Hippocampal formation (tissue), 2 donors: ENCODE measurements at regions not wholly inside any gene's neighbourhood (a gene's known extent, or its start where the extent isn't known, plus 50 kb on each side); places are given as distances from the start of the nearest gene placed in this dataset.
"Not testable (repeated sequence)": the region's sequence is repeated elsewhere in the genome, so short reads cannot be mapped to it uniquely, and the experiment has no call there.

Experiments used
- DNase-seq, 2 donors: peaks; one replicate each; lab custom pipeline; 2025; lab: John Stamatoyannopoulos, UW

GRCh38 chr4:53959343-53960120, 104.9 kb downstream of the CHIC2 start:
- no peak for DNase-seq

DNA sequence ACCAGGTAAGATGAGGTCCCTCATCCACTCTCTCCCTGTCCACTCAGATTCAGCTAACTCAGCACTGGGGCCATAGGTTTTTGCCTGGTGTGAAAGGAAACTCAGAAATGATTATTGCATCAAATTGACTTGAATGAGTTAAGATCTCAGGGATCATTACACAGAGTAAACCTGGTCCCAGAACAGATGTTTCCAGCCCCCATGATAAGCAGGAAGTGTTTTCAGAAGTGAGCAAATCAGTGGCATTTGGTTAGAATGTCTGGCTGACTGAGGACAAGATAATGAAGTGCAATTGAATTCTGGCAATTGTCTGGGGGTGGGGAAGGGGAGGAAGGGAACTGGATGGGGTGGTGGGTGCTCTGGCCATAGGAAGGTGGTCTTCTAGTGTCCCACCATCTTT, 108.0 kb downstream of the CHIC2 start:
- no peak for DNase-seq

DNA sequence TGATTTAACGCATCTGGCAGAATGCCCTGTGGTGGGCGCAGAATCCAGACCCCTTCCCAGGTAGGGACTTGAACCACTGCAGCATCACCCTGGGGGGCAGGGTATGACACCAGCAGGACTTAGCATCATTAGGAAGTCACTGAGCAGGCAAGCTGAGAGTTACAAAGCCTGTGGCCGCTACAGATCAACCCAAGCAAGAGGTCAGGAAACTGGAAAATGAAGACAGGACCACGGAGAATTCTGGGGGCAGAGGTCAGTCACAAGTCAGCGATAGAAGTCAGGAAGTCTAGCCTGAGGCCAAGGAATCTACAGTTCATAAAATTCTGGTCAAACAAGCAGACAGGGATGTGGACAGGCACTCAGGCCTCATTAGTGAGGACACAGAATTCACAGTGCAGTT, 108.4 kb downstream of the CHIC2 start:
- DNase-seq: no peak

DNA sequence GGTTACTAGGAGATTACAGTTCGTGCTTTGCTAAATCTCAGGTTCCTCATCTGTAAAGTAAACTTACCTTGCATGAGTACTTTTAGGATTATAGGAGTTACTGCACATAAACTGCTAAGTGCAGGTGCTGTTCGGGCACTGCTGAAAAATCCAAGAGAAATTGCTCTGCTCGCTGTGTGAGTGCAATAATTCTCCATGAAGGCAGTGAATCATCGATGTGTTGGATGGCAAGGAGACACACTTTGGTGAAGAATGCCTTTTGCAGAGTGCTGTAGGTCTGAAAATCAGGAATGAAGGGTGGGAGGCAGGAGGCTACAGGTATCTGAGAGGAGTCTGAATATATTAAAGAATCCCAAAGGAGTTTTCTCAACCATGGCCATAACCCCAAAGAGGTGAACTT, 113.0 kb downstream of the CHIC2 start:
- DNase-seq: no peak

GRCh38 chr4:53943345-53944085, 120.9 kb downstream of the CHIC2 start:
- no peak for DNase-seq

DNA sequence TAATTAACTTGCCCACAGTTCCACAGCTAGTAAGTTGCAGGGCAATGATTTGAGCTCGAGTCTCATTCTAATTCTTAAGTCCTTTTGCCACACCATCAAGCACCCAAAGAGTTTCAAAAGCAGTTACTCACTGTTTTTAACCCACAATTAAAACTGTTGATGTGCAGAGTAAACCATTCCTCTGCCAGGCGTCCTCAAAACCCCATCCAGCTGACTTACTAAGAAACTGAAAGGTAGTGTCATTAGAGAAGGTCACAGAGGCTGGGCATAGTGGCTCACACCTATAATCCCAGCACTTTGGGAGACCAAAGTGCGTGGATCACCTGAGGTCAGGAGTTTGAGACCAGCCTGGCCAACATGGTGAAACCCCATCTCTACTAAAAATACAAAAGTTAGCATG, 121.7 kb downstream of the CHIC2 start:
- DNase-seq: no peak

DNA sequence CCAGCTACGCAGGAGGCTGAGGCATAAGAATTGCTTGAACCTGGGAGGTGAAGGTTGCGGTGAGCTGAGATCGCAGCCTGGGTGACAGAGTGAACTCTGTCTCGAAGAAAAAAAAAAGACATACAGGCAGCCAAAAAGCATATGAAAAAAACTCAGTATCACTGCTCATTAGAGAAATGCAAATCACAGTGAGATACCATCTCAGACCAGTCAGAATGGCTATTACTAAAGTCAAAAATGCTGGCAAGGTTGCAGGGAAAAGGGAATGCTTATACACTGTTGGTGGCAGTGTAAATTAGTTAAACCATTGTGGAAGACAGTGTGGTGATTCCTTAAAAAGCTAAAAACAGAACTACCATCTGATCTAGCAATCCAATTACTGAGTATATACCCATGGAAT, 123.1 kb downstream of the CHIC2 start:
- DNase-seq: no peak

DNA sequence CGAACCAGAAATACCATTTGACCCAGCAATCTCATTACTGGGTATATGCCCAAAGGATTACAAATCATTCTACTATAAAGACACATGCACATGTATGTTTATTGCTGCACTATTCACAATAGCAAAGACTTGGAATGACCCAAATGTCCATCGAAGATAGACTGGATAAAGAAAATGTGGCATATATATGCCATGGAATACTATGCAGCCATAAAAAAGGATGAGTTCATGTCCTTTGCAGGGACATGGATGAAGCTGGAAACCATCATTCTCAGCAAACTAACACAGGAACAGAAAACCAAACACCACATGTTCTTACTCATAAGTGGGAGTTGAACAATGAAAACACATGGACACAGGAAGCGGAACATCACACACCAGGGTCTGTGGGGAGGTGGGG, 124.5 kb downstream of the CHIC2 start:
- not testable (repeated sequence) for DNase-seq

- no peak for DNase-seq
Measured at GRCh38 chr4:53937918-53938317, 126.5 kb downstream of the CHIC2 start.

DNA sequence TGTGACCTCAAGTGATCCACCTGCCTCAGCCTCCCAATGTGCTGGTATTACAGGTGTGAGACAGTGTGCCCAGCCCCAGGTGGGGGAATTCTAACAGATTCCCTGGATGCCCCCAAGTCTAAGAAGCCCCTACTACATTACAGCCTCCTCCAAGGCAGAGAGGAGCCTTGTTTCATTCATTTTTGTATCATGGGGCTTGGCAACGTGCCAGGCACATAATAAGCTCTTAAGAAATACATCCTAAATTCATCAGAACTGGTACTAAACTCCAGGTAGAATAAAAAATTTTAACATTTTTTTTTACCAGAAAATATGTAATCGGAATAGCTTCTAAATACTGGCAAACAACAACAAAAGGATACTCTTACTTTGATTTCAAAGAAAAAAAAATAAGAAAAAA, 127.1 kb downstream of the CHIC2 start:
- DNase-seq: no peak

- no peak for DNase-seq
Measured at GRCh38 chr4:53935780-53936179, 128.6 kb downstream of the CHIC2 start.

DNA sequence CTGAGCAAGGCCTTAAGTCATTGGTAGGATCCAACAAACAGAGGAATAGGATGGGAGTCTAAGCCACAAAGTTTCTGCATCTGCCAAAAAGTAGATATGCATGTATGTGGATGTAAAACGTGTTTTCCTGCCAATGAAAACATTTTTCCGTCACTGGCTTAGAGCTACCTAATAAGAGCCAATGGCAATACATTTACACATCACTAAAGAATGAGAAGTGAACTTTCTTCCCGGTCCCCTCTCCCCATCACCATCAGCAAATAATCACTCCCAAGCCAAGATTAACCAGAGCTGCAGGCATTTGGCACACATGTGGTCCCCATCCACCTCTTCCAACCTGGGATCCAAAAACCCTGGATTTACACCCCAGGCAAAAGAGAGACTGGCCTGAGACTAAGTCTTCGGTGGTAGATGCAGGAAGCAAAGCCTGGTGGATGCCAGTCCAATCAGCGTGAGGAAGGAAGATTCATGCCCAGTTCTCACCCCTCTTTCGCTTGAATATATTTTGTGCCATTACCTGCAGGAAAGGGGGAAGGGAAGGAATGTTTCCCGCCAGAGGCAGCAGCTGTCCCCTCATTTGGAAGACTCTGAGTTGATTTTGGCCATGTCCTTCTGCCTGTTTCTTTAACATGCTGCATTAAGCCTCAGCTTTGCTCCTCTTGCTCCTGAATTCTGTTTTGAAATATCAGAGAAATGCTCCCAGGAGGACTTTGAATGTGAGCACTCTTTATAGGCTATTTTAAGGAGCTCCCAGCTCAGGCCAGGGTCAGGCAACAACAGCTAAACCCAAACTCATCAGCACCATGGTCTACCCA, 131.4 kb downstream of the CHIC2 start:
- DNase-seq: no peak

- DNase-seq: no peak
Measured at GRCh38 chr4:53931461-53931961, 132.9 kb downstream of the CHIC2 start.

- DNase-seq: peak; percentile 62 to 64
Measured at GRCh38 chr4:53929955-53930798, 134.2 kb downstream of the CHIC2 start.

DNA sequence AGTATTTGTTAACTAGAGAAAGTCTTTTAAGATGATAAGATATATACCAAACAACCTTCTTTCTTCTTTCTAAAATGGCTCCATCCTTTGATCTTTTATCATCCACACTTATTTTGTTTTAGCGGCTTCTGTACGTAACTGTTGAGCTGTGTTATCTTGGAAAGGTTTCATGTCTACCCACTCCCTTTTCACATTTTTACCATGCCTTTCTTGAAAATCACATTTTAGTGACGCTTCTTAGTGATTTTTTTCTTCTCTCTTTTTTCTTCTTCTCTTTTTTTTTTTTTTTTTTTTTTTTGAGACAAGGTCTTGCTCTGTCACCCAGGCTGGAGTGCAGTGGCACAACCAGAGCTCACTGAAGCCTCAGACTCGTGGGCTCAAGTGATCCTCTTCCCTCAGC, 135.1 kb downstream of the CHIC2 start:
- no peak for DNase-seq

- no peak for DNase-seq
Measured at GRCh38 chr4:53928825-53929224, 135.6 kb downstream of the CHIC2 start.

DNA sequence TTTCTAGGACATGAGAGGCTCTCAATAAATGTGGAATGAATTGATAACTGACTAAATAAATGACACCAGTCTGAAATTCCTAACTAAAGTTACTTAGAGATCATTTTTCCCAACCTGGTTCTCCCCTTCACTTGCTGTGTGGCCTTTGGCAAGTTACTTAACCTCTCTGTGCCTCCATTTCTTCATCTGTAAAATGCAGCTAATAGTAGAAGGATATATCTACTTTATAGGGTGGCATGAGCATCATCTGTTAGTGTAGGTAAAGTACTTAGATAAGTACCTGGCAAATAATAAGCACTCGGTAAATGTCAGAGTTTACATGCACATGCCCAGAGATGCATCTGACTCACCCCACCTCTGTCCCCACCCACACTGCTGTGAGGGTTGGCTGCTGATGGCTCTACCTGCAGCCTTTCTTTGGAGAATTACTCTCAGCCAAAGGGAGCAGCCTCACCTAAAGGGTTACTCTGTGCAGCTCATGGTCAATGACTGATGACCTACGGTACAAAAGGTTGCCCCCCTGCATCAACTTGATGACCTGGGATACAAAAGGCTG, 139.3 kb downstream of the CHIC2 start:
- DNase-seq: no peak

DNA sequence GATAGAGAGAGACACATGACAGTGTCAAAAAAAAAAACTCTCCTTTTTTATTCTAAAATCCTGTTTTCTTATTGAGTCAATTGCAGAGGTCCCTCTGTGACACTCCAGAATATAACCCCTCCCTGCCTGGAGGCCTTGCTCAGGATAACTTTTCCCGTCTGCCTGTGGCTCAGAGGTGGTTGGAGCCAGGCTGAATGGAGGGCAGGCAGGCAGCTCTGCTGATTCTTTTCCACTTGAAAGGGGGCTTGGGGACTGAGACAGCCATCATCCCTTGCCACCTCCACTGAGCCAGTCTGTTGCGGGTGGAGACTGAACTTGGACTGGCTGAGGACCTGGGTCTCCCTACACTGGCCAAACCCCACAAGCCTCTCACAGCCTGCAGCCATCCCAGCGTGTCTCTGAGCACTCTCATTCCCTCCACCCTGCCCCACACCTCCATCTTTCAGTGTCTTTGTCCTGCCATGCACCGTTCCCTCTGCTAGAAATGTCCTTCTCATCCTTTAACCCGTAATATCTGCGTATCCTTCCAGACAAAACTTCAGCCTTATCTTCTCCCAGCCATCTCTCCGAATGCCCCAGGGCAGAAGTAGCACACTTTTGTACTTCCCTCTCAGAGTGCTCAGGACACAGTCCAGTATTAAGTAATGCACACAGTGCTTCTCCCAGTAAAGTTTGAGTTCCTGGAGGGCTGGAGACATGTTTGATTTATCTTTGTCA, 139.9 kb downstream of the CHIC2 start:
- DNase-seq: no peak

DNA sequence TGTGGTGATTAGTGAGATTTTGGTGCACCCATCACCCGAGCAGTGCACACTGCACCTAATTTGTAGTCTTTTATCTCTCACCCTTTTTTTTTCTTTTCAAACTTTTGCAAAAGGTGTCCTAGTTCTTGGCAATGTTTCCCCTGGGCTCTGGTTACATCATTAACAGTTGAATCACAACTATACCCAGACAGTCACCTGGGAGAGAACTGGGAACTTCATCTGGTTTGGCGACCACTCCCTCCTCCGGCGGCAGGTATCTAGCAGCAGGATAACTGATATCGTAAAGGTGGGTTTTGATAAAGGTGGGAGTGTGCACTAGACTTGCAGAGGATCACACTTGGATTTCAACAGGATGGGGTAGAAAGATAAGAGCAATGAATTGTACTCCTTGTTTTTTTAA, 140.5 kb downstream of the CHIC2 start:
- no peak for DNase-seq

- no peak for DNase-seq
Measured at GRCh38 chr4:53921856-53922255, 142.5 kb downstream of the CHIC2 start.

- DNase-seq: no peak
Measured at GRCh38 chr4:53920883-53921282, 143.5 kb downstream of the CHIC2 start.
